Parathyroid adenoma (tissue), 2 donors: ENCODE measurements at regions not wholly inside any gene's neighbourhood (a gene's known extent, or its start where the extent isn't known, plus 50 kb on each side); places are given as distances from the start of the nearest gene placed in this dataset.

Experiments
- H2AFZ ChIP-seq: fragments of 300-600 bp; sonication (generic); one replicate; pipeline ENCODE4 v1.7.0; 2017; ENCODE audit warnings: antibody characterized with exemption, mild to moderate bottlenecking
- H3K27ac ChIP-seq: fragments of 300-600 bp; sonication (generic); one replicate; pipeline ENCODE4 v1.7.0; 2017
- H3K27me3 ChIP-seq: fragments of 300-600 bp; sonication (generic); one replicate; pipeline ENCODE4 v1.7.0; 2017; ENCODE audit warnings: low read length; ENCODE audit not compliant: control insufficient read depth, insufficient read depth
- H3K36me3 ChIP-seq: fragments of 300-600 bp; sonication (generic); one replicate; pipeline ENCODE4 v1.7.0; 2017; ENCODE audit warnings: low read length; ENCODE audit not compliant: control insufficient read depth, insufficient read depth
- H3K4me1 ChIP-seq: fragments of 300-600 bp; sonication (generic); one replicate; pipeline ENCODE4 v1.7.0; 2017; ENCODE audit warnings: control low read depth
- H3K4me2 ChIP-seq: fragments of 300-600 bp; sonication (generic); one replicate; pipeline ENCODE4 v1.7.0; 2017; ENCODE audit warnings: low read length
- H3K4me3 ChIP-seq: fragments of 300-600 bp; sonication (generic); one replicate; pipeline ENCODE4 v1.7.0; 2017; ENCODE audit warnings: low read depth, low read length
- H3K79me2 ChIP-seq: fragments of 300-600 bp; sonication (generic); one replicate; pipeline ENCODE4 v1.7.0; 2017; ENCODE audit warnings: control low read depth
- H3K9ac ChIP-seq: fragments of 300-600 bp; sonication (generic); one replicate; pipeline ENCODE4 v1.7.0; 2017; ENCODE audit warnings: mild to moderate bottlenecking
- H3K9me3 ChIP-seq: fragments of 300-600 bp; sonication (generic); one replicate; pipeline ENCODE4 v1.7.0; 2017; ENCODE audit warnings: low read length; ENCODE audit not compliant: control insufficient read depth
- CTCF ChIP-seq: fragments of 300-600 bp; sonication (generic); IDR thresholded peaks from one replicate; pipeline ENCODE4 v1.7.0; 2017; ENCODE audit warnings: antibody characterized with exemption, mild to moderate bottlenecking
- donor health status: primary hyperparathyroidism.

- no peak overlapping the region for H3K4me2 ChIP-seq
- H3K79me2 ChIP-seq, result no peaks in the 10 kb centered on the region
- no peaks in the 10 kb centered on the region for H3K9me3 ChIP-seq
- TF ChIP-seq CTCF, result no peak
- H2AFZ ChIP-seq, result no peak overlapping the region
- H3K4me1 ChIP-seq, result no peaks in the 10 kb centered on the region
- H3K27me3 ChIP-seq, result no peaks in the 10 kb centered on the region
- H3K27ac ChIP-seq, result no peak overlapping the region
- H3K9ac ChIP-seq, result no peak overlapping the region
- H3K4me3 ChIP-seq, result no peak overlapping the region
- H3K36me3 ChIP-seq, result no peaks in the 10 kb centered on the region
Measured at GRCh38 chrX:39895218-39896110, 202.3 kb downstream of the BCOR start.

- Histone ChIP-seq H3K9me3 (no peaks in the 10 kb centered on the region), H3K27me3 (no peaks in the 10 kb centered on the region), H3K36me3 (no peaks in the 10 kb centered on the region), H3K79me2 (no peaks in the 10 kb centered on the region), H2AFZ (no peak overlapping the region), H3K4me2 (no peak overlapping the region), H3K4me1 (no peaks in the 10 kb centered on the region), H3K9ac (no peak overlapping the region), H3K27ac (no peak overlapping the region), H3K4me3 (no peak overlapping the region)
- TF ChIP-seq CTCF, result no peak
Measured at GRCh38 chrX:39896951-39897740, 200.6 kb downstream of the BCOR start.

GRCh38 chrX:39897741-39898097 is 200.0 kb downstream of the BCOR start:
- Histone ChIP-seq H3K9me3 (no peaks in the 10 kb centered on the region), H3K27ac (no peak overlapping the region), H3K36me3 (no peaks in the 10 kb centered on the region), H3K4me3 (no peak overlapping the region), H3K27me3 (no peaks in the 10 kb centered on the region), H3K79me2 (no peaks in the 10 kb centered on the region), H3K4me2 (no peak overlapping the region), H3K4me1 (no peaks in the 10 kb centered on the region), H3K9ac (no peak overlapping the region), H2AFZ (no peak overlapping the region)
- TF ChIP-seq CTCF, result no peak

GRCh38 chrX:39898147-39898546 is 199.6 kb downstream of the BCOR start:
- Histone ChIP-seq H3K4me2 (no peak overlapping the region), H3K9ac (no peak overlapping the region), H3K79me2 (no peaks in the 10 kb centered on the region), H3K27ac (no peak overlapping the region), H3K36me3 (no peaks in the 10 kb centered on the region), H2AFZ (no peak overlapping the region), H3K27me3 (no peaks in the 10 kb centered on the region), H3K4me1 (no peaks in the 10 kb centered on the region), H3K4me3 (no peak overlapping the region), H3K9me3 (no peaks in the 10 kb centered on the region)
- no peak for TF ChIP-seq CTCF
